Liver (tissue), 8 donors: ENCODE measurements at regions not wholly inside any gene's neighbourhood (a gene's known extent, or its start where the extent isn't known, plus 50 kb on each side); places are given as distances from the start of the nearest gene placed in this dataset.
A peak's percentile ranks its signal among the peaks of the same experiment; 100 is the strongest.

ENCODE experiments used
- DNase-seq: peaks from one replicate; pipeline ENCODE4 v3.0.0-alpha.2; 2017; ENCODE audit warnings: low spot score
- H3K27ac ChIP-seq, 2 donors: one replicate each; pipeline ENCODE4 v1.7.0; 2013; ENCODE audit warnings: inconsistent platforms in 2 of 2, low read length in 2 of 2, control low read depth in 1 of 2, low read depth in 1 of 2, mild to moderate bottlenecking in 1 of 2
- H3K27me3 ChIP-seq, 4 donors: one replicate each; pipeline versions ENCODE4 v1.6.1 to v1.7.0; 2013; ENCODE audit warnings: low read length in 3 of 4, inconsistent platforms in 1 of 4, mild to moderate bottlenecking in 1 of 4, moderate library complexity in 1 of 4; ENCODE audit not compliant: control insufficient read depth in 4 of 4, insufficient read depth in 4 of 4
- H3K36me3 ChIP-seq, 4 donors: one replicate each; pipeline versions ENCODE4 v1.6.1 to v1.7.0; 2013; ENCODE audit warnings: low read length in 3 of 4, mild to moderate bottlenecking in 3 of 4, low read depth in 1 of 4, moderate library complexity in 1 of 4; ENCODE audit not compliant: control insufficient read depth in 4 of 4, insufficient read depth in 3 of 4
- H3K4me1 ChIP-seq, 4 donors: one replicate each; pipeline versions ENCODE4 v1.6.1 to v1.7.0; 2013; ENCODE audit warnings: low read length in 3 of 4, mild to moderate bottlenecking in 3 of 4, moderate library complexity in 1 of 4; ENCODE audit not compliant: control insufficient read depth in 4 of 4, insufficient read depth in 4 of 4
- H3K4me3 ChIP-seq, 3 donors: one replicate each; pipeline versions ENCODE4 v1.6.1 to v1.7.0; 2013; ENCODE audit warnings: low read length in 3 of 3, control low read depth in 1 of 3, low read depth in 1 of 3, mild to moderate bottlenecking in 1 of 3
- H3K9ac ChIP-seq, 2 donors: one replicate each; pipeline ENCODE4 v1.7.0; 2013; ENCODE audit warnings: low read length in 2 of 2, mild to moderate bottlenecking in 2 of 2, moderate library complexity in 2 of 2, control low read depth in 1 of 2, low read depth in 1 of 2
- H3K9me3 ChIP-seq, 4 donors: one replicate each; pipeline versions ENCODE4 v1.6.1 to v1.7.0; 2013; ENCODE audit warnings: low read length in 3 of 4; ENCODE audit not compliant: control insufficient read depth in 4 of 4
- ATF3 ChIP-seq: IDR thresholded peaks from 2 replicates; pipeline ENCODE4 v1.6.1; 2016; ENCODE audit warnings: antibody characterized with exemption
- CTCF ChIP-seq: fragments of 150-350 bp; IDR thresholded peaks from 2 replicates; pipeline ENCODE4 v1.5.1; 2017; ENCODE audit warnings: improper control_type of control experiment, low read depth, low read length; ENCODE audit not compliant: missing input control
- EGR1 ChIP-seq, 2 donors: IDR thresholded peaks; 2 replicates each; pipeline ENCODE4 v1.6.1; 2016 to 2018; ENCODE audit warnings: antibody characterized with exemption in 2 of 2, low read depth in 2 of 2
- FOXA1 ChIP-seq: IDR thresholded peaks from 2 replicates; pipeline ENCODE4 v1.6.1; 2016; ENCODE audit warnings: antibody characterized with exemption
- FOXA2 ChIP-seq: IDR thresholded peaks from 2 replicates; pipeline ENCODE4 v1.6.1; 2016; ENCODE audit warnings: antibody characterized with exemption
- GABPA ChIP-seq, 2 donors: IDR thresholded peaks in 1 of 2; conservative IDR thresholded peaks in 1 of 2; 2 replicates each; pipeline ENCODE4 v1.6.1; 2016; ENCODE audit warnings: antibody characterized with exemption in 2 of 2, mild to moderate bottlenecking in 1 of 2, moderate library complexity in 1 of 2
- HNF4A ChIP-seq, 2 donors: conservative IDR thresholded peaks; 2 replicates each; pipeline ENCODE4 v1.6.1; 2016; ENCODE audit warnings: antibody characterized with exemption in 2 of 2, mild to moderate bottlenecking in 2 of 2
- HNF4G ChIP-seq: IDR thresholded peaks from 2 replicates; pipeline ENCODE4 v1.6.1; 2016; ENCODE audit warnings: antibody characterized with exemption
- JUND ChIP-seq, 2 donors: IDR thresholded peaks; 2 replicates each; pipeline ENCODE4 v1.6.1; 2016; ENCODE audit warnings: antibody characterized with exemption in 2 of 2
- MAX ChIP-seq: IDR thresholded peaks from 2 replicates; pipeline ENCODE4 v1.6.1; 2016; ENCODE audit warnings: antibody characterized with exemption
- NR2F2 ChIP-seq: IDR thresholded peaks from 2 replicates; pipeline ENCODE4 v1.6.1; 2016; ENCODE audit warnings: antibody characterized with exemption
- REST ChIP-seq: IDR thresholded peaks from 2 replicates; pipeline ENCODE4 v1.6.1; 2016; ENCODE audit warnings: antibody characterized with exemption, mild to moderate bottlenecking
- RXRA ChIP-seq, 2 donors: IDR thresholded peaks; 2 replicates each; pipeline ENCODE4 v1.6.1; 2017 to 2018; ENCODE audit warnings: antibody characterized with exemption in 2 of 2, mild to moderate bottlenecking in 1 of 2
- SP1 ChIP-seq: IDR thresholded peaks from 2 replicates; pipeline ENCODE4 v1.6.1; 2018; ENCODE audit warnings: antibody characterized with exemption, mild to moderate bottlenecking
- TAF1 ChIP-seq: conservative IDR thresholded peaks from 2 replicates; pipeline ENCODE4 v1.6.1; 2016; ENCODE audit warnings: antibody characterized with exemption, mild to moderate bottlenecking
- YY1 ChIP-seq: IDR thresholded peaks from 2 replicates; pipeline ENCODE4 v1.6.1; 2016; ENCODE audit warnings: antibody characterized with exemption, mild to moderate bottlenecking
- ZBTB33 ChIP-seq: IDR thresholded peaks from 2 replicates; pipeline ENCODE4 v1.6.1; 2016; ENCODE audit warnings: antibody characterized with exemption
- WGBS: extraction: QIAGEN DNeasy Blood & Tissue Kit; methylation state at CpG from one replicate; pipeline ENCODE4 v1.1.7; 2013; 5-methylcytosine and 5-hydroxymethylcytosine counted together
- donor health status: healthy.
- donor health status: healthy.
- donor health status: healthy.
- donor health status: healthy.
- donor health status: healthy.

- H3K9ac ChIP-seq: no peak overlapping the region
- no peaks in the 10 kb centered on the region for H3K36me3 ChIP-seq
- WGBS: 63% methylated on average over 2 of the region's 2 CpGs
- peaks cover 0 to 6% (median 3%) of the 10 kb centered on the region in 4 donors for H3K27me3 ChIP-seq
- no peak overlapping the region for H3K27ac ChIP-seq
- TF ChIP-seq FOXA1 (no peak), NR2F2 (no peak), FOXA2 (no peak), HNF4A (conservative IDR thresholded peaks at IDR 0.05) (peak; percentile 54 to 74), MAX (no peak), SP1 (no peak)
- H3K4me3 ChIP-seq: no peak overlapping the region
- peaks cover 1 to 16% (median 3%) of the 10 kb centered on the region in 4 donors for H3K9me3 ChIP-seq
- no peaks in the 10 kb centered on the region for H3K4me1 ChIP-seq
- DNase-seq: no peak
Observed at GRCh38 chr17:52442350-52442749, 283.8 kb upstream of the CA10 start.

- Histone ChIP-seq H3K4me1 (peaks cover 0 to 11% (median 7%) of the 10 kb centered on the region in 4 donors), H3K9ac (no peak overlapping the region), H3K27ac (no peak overlapping the region), H3K4me3 (no peak overlapping the region), H3K36me3 (no peaks in the 10 kb centered on the region), H3K9me3 (no peaks in the 10 kb centered on the region), H3K27me3 (peaks cover 0 to 7% (median 4%) of the 10 kb centered on the region in 4 donors)
- no peak for TF ChIP-seq JUND (IDR thresholded peaks at IDR 0.05)
- no peak for TF ChIP-seq ATF3
- no peak for TF ChIP-seq FOXA1
- no peak for TF ChIP-seq EGR1 (IDR thresholded peaks at IDR 0.05; ENCODE audit: low read depth in 2 of 2)
- TF ChIP-seq MAX: no peak
- no peak for TF ChIP-seq YY1
- no peak for TF ChIP-seq RXRA (IDR thresholded peaks at IDR 0.05)
- TF ChIP-seq REST: no peak
- no peak for TF ChIP-seq HNF4G
- TF ChIP-seq TAF1: no peak
- no peak for TF ChIP-seq ZBTB33
- TF ChIP-seq NR2F2: no peak
- TF ChIP-seq SP1: no peak
- TF ChIP-seq HNF4A (conservative IDR thresholded peaks at IDR 0.05): no peak
- no peak for TF ChIP-seq CTCF
- no peak for TF ChIP-seq GABPA (IDR thresholded peaks at IDR 0.05 in 1 of 2, conservative IDR thresholded peaks at IDR 0.05 in 1 of 2)
- no peak for TF ChIP-seq FOXA2
- DNase-seq: no peak
- whole genome bisulfite sequencing: 64% methylated on average over 2 of the region's 2 CpGs
Observed at GRCh38 chr17:52420555-52421078, 262.1 kb upstream of the CA10 start.
